ENCODE measurements at regions not wholly inside any gene's neighbourhood (a gene's known extent, or its start where the extent isn't known, plus 50 kb on each side); places are given as distances from the start of the nearest gene placed in this dataset.

DNA sequence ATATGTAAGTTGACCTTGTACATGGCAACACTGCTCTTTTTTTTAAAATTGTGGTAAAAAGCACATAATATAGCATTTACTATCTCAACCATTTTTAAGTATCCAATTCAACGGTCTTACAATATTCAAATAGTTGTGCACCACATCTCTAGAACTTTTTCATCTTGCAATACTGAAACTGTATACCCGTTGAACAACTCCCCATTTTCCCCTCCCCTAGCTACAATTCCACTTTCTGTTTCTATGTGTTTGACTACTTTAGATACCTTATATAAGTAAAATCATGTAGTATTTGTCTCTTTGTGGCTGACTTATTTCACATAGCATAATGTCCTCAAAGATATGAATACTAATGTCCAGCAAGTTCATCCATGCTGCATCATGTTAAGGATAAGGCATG lies 452.1 kb downstream of the TXNL1 start:
- H3K27me3 Mint-ChIP-seq = no peaks in the 10 kb centered on the region
- peaks cover 2 to 9% (median 8%) of the 10 kb centered on the region in 3 donors for H3K9me3 Mint-ChIP-seq
- H3K36me3 Mint-ChIP-seq = peaks cover 2% of the 10 kb centered on the region
- no peaks in the 10 kb centered on the region for H3K4me1 Mint-ChIP-seq
- no peak overlapping the region for H3K4me3 Mint-ChIP-seq
- H3K27ac Mint-ChIP-seq = peak overlapping the region in 1 of 3 donors; percentile 6

- Mint-ChIP-seq H3K4me3 (no peak overlapping the region), H3K27me3 (no peaks in the 10 kb centered on the region), H3K27ac (no peak overlapping the region), H3K4me1 (no peaks in the 10 kb centered on the region), H3K9me3 (peaks cover 2 to 9% (median 8%) of the 10 kb centered on the region in 3 donors), H3K36me3 (peaks cover 2% of the 10 kb centered on the region)
Measured at GRCh38 chr18:56185126-56185525, 453.3 kb downstream of the TXNL1 start.

DNA sequence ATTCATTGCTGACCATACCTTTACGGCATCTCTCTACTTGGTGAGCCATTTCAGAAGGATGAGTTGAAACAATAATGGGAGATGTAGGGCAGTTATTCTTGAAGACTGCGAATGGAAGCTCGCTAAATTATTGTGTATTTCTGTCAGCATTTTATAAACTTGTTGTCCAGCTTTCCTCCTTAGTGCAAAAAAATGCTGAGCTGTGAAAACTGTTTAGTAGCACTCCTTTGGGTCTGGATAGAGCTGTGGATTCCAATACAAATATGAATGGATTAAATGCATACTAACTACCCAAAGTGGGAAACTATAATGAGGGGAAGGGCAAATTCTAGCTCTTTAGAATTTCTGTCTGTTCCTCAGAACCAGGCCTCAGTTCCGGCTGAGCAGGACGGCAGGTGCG lies 461.6 kb downstream of the TXNL1 start:
- Mint-ChIP-seq H3K9me3 (peaks cover 0 to 2% (median 0%) of the 10 kb centered on the region in 3 donors), H3K4me3 (no peak overlapping the region), H3K4me1 (no peaks in the 10 kb centered on the region), H3K36me3 (no peaks in the 10 kb centered on the region), H3K27ac (no peak overlapping the region), H3K27me3 (no peaks in the 10 kb centered on the region)

GRCh38 chr18:56175330-56176001 lies 462.9 kb downstream of the TXNL1 start:
- Mint-ChIP-seq H3K9me3 (peaks cover 0 to 2% (median 0%) of the 10 kb centered on the region in 3 donors), H3K27me3 (no peaks in the 10 kb centered on the region)

GRCh38 chr18:56173542-56174220 lies 464.7 kb downstream of the TXNL1 start:
- H3K9me3 Mint-ChIP-seq = peaks cover 0 to 9% (median 9%) of the 10 kb centered on the region in 3 donors
- no peak overlapping the region for H3K4me3 Mint-ChIP-seq
- H3K36me3 Mint-ChIP-seq = no peaks in the 10 kb centered on the region
- no peaks in the 10 kb centered on the region for H3K27me3 Mint-ChIP-seq
- no peak overlapping the region for H3K27ac Mint-ChIP-seq
- no peaks in the 10 kb centered on the region for H3K4me1 Mint-ChIP-seq

More at GRCh38 chr18:56175330-56176001, 462.9 kb downstream of the TXNL1 start:
- H3K36me3 Mint-ChIP-seq = no peaks in the 10 kb centered on the region
- H3K27ac Mint-ChIP-seq = no peak overlapping the region
- H3K4me1 Mint-ChIP-seq = no peaks in the 10 kb centered on the region
- no peak overlapping the region for H3K4me3 Mint-ChIP-seq

- Mint-ChIP-seq H3K27ac (no peak overlapping the region), H3K27me3 (no peaks in the 10 kb centered on the region), H3K36me3 (no peaks in the 10 kb centered on the region)
Measured at GRCh38 chr18:56172527-56172926, 465.9 kb downstream of the TXNL1 start.

DNA sequence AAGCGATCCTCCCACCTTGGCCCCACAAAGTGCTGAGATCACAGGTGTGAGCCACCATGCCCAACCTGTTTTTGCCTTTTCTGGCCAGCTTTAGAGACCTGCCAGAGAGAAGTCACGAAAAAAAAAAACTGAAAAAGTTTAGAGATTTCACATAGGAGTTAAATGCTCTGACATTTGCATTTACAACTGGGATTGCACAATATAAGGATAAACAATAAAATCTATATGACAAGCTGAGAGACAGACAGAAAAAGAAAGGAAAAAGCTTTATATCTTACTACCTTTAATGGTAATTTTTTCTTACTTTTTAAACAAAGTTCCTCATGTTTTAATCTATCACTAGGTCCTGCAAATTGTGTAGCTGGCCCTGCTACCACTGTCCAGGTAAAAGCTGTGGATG lies 466.5 kb downstream of the TXNL1 start:
- no peaks in the 10 kb centered on the region for H3K4me1 Mint-ChIP-seq
- no peak overlapping the region for H3K27ac Mint-ChIP-seq
- no peak overlapping the region for H3K4me3 Mint-ChIP-seq
- no peaks in the 10 kb centered on the region for H3K36me3 Mint-ChIP-seq
- H3K27me3 Mint-ChIP-seq = no peaks in the 10 kb centered on the region
- peaks cover 0 to 9% (median 9%) of the 10 kb centered on the region in 3 donors for H3K9me3 Mint-ChIP-seq

More at GRCh38 chr18:56172527-56172926, 465.9 kb downstream of the TXNL1 start:
- no peak overlapping the region for H3K4me3 Mint-ChIP-seq
- peaks cover 0 to 9% (median 9%) of the 10 kb centered on the region in 3 donors for H3K9me3 Mint-ChIP-seq
- H3K4me1 Mint-ChIP-seq = no peaks in the 10 kb centered on the region

GRCh38 chr18:56168049-56168781 lies 470.2 kb downstream of the TXNL1 start:
- Mint-ChIP-seq H3K4me1 (no peaks in the 10 kb centered on the region), H3K36me3 (no peaks in the 10 kb centered on the region), H3K4me3 (no peak overlapping the region), H3K27me3 (peaks cover 2% of the 10 kb centered on the region), H3K9me3 (peaks cover 0 to 9% (median 9%) of the 10 kb centered on the region in 3 donors), H3K27ac (no peak overlapping the region)

DNA sequence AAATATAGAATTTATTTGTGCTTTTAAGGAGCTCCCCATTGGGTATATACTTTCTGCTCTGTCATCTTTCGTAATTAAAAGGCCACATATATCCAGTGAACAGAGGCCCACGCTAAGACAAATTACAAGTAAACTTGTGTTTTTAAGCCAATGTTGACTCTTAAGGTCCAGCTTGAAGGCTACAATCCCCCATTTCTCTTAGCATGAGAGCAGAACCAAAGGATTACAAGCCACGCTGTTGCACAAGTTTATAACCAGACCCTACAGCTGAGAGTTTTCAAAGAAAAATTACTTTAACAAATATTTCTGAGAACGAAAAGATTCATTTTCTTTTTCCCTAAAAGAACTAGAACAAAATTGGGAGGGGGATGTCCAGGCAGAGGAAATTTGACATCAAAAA lies 471.0 kb downstream of the TXNL1 start:
- Mint-ChIP-seq H3K27me3 (peaks cover 2% of the 10 kb centered on the region), H3K36me3 (no peaks in the 10 kb centered on the region), H3K27ac (no peak overlapping the region), H3K9me3 (peaks cover 0 to 9% (median 9%) of the 10 kb centered on the region in 3 donors), H3K4me3 (no peak overlapping the region), H3K4me1 (no peaks in the 10 kb centered on the region)

DNA sequence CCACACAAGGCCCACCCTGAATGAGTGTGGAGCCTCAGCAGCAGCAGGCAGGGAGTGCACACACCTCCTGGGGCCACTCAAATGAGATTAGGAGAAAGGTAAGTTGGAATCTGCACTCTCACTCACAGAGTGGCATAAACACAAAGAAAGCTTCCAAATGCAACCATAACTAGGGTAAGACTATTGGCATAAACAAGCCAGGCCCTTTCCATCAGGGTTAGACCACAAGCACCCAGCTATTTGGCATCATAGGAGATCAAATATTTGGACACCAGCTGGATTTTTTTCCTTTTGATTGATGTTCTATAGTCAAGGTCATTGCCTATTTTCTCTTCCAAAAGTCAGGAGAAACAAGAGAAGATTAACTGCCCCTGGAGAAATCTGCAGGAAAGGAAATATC lies 471.5 kb downstream of the TXNL1 start:
- Mint-ChIP-seq H3K36me3 (no peaks in the 10 kb centered on the region), H3K27me3 (peaks cover 2% of the 10 kb centered on the region), H3K9me3 (peaks cover 0 to 9% (median 9%) of the 10 kb centered on the region in 3 donors), H3K27ac (no peak overlapping the region), H3K4me1 (peaks cover 0 to under 1% (median 0%) of the 10 kb centered on the region in 3 donors), H3K4me3 (no peak overlapping the region)

- H3K27me3 Mint-ChIP-seq = peaks cover 2% of the 10 kb centered on the region
- H3K4me3 Mint-ChIP-seq = no peak overlapping the region
- peaks cover 0 to 9% (median 9%) of the 10 kb centered on the region in 3 donors for H3K9me3 Mint-ChIP-seq
- no peaks in the 10 kb centered on the region for H3K36me3 Mint-ChIP-seq
- peaks cover 0 to 5% (median 0%) of the 10 kb centered on the region in 3 donors for H3K4me1 Mint-ChIP-seq
- peak overlapping the region in 1 of 3 donors; percentile 45 for H3K27ac Mint-ChIP-seq
Measured at GRCh38 chr18:56165601-56166355, 472.6 kb downstream of the TXNL1 start.

- Mint-ChIP-seq H3K9me3 (peaks cover 0 to 1% (median 0%) of the 10 kb centered on the region in 3 donors), H3K4me3 (no peak overlapping the region), H3K27me3 (peaks cover 2% of the 10 kb centered on the region), H3K27ac (peak overlapping the region in 2 of 3 donors; percentile 17 to 63), H3K36me3 (no peaks in the 10 kb centered on the region), H3K4me1 (peaks cover 0 to 5% (median 0%) of the 10 kb centered on the region in 3 donors)
Measured at GRCh38 chr18:56162311-56163265, 475.8 kb downstream of the TXNL1 start.

- H3K4me1 Mint-ChIP-seq = peaks cover 0 to 5% (median 0%) of the 10 kb centered on the region in 3 donors
- no peak overlapping the region for H3K4me3 Mint-ChIP-seq
- H3K36me3 Mint-ChIP-seq = no peaks in the 10 kb centered on the region
- H3K9me3 Mint-ChIP-seq = peaks cover 0 to 1% (median 0%) of the 10 kb centered on the region in 3 donors
- peak overlapping the region in 1 of 3 donors; percentile 17 for H3K27ac Mint-ChIP-seq
- H3K27me3 Mint-ChIP-seq = peaks cover 2% of the 10 kb centered on the region
Measured at GRCh38 chr18:56161566-56162260, 476.7 kb downstream of the TXNL1 start.

Data from IgD-negative memory B cell (primary cell).